ENCODE measurements at regions not wholly inside any gene's neighbourhood (a gene's known extent, or its start where the extent isn't known, plus 50 kb on each side); places are given as distances from the start of the nearest gene placed in this dataset.

- H3K27ac ChIP-seq (ENCODE audit: low read depth, low read length) = no peak overlapping the region
- CTCF ChIA-PET (ENCODE audit: partially characterized antibody) = interaction anchor here (0.8 to 1.7 kb wide), 2 partner anchors 16 to 49 kb away, joined by 3 to 4 read pairs; no protein-coding TSS in a partner anchor
Observed at GRCh38 chr17:83182620-83183101, 103.3 kb downstream of the METRNL start.

More at GRCh38 chr17:83182620-83183101, 103.3 kb downstream of the METRNL start:
- Histone ChIP-seq H3K4ac (replicated peaks; ENCODE audit: insufficient read length, low read depth, low read length) (no peak overlapping the region), H3K79me2 (ENCODE audit: control insufficient read depth in 1 of 2, insufficient read depth in 2 of 2, low read length in 2 of 2) (no peaks in the 10 kb centered on the region), H3K4me2 (ENCODE audit: insufficient read depth in 1 of 2, low read depth in 2 of 2, low read length in 2 of 2) (no peak overlapping the region), H4K8ac (ENCODE audit: extremely low read depth, insufficient read depth, low read length) (no peak overlapping the region; the same call in 1 of the 2 replicates), H3K9me3 (ENCODE audit: insufficient read depth in 2 of 2, low read depth in 1 of 2, low read length in 1 of 2) (peaks cover 68 to 88% of the 10 kb centered on the region in 2 experiments), H4K91ac (replicated peaks; ENCODE audit: insufficient read length, low read length) (no peak overlapping the region), H2AK5ac (ENCODE audit: low read depth, low read length) (no peak overlapping the region), H2BK12ac (ENCODE audit: low read depth, low read length) (no peak overlapping the region), H3K4me3 (ENCODE audit: extremely low read depth in 1 of 4, insufficient read depth in 2 of 4, low read depth in 3 of 4, low read length in 4 of 4) (no peak overlapping the region), H3K4me1 (replicated peaks in 1 of 4; ENCODE audit: control insufficient read depth in 3 of 4, insufficient read depth in 4 of 4, low read length in 3 of 4) (no peaks in the 10 kb centered on the region), H3K36me3 (ENCODE audit: control insufficient read depth in 2 of 4, insufficient read depth in 4 of 4, low read length in 3 of 4) (no peaks in the 10 kb centered on the region), H2BK20ac (ENCODE audit: low read length) (no peak overlapping the region), H3K79me1 (ENCODE audit: low read depth, low read length) (no peaks in the 10 kb centered on the region), H2BK5ac (ENCODE audit: low read depth, low read length) (no peak overlapping the region), H3K23me2 (ENCODE audit: low read depth, low read length) (no peaks in the 10 kb centered on the region), H2AFZ (ENCODE audit: low read length) (no peak overlapping the region), H3K23ac (ENCODE audit: insufficient read length) (no peak overlapping the region), H3K14ac (ENCODE audit: insufficient read length) (no peak overlapping the region), H4K20me1 (replicated peaks in 1 of 2; ENCODE audit: control insufficient read depth in 1 of 2, insufficient read depth in 2 of 2, low read length in 2 of 2) (no peaks in the 10 kb centered on the region), H3K18ac (ENCODE audit: extremely low read depth, low read length) (no peak overlapping the region), H2BK120ac (replicated peaks; ENCODE audit: low read depth, low read length) (no peak overlapping the region), H3K56ac (replicated peaks; ENCODE audit: insufficient read length, low read depth, low read length) (no peak overlapping the region), H3K27me3 (replicated peaks in 1 of 4; ENCODE audit: control insufficient read depth in 3 of 4, extremely low read depth in 1 of 4, insufficient read depth in 3 of 4, low read length in 3 of 4) (no peaks in the 10 kb centered on the region; a peak in 2 of 7 replicates), H3K9ac (replicated peaks in 1 of 4; ENCODE audit: extremely low read depth in 1 of 4, low read depth in 3 of 4, low read length in 3 of 4) (no peak overlapping the region), H2BK15ac (ENCODE audit: low read length) (no peak overlapping the region), H4K5ac (ENCODE audit: insufficient read length, low read depth, low read length) (no peak overlapping the region)
- 76% methylated on average over 14 of the region's 14 CpGs; no CpG with 5 or more reads in 1 of the 2 experiments for WGBS, 2 experiments (ENCODE audit: extremely low coverage in 1 of 2, insufficient coverage in 1 of 2, insufficient read length in 1 of 2, insufficient replicate concordance in 2 of 2, low coverage in 1 of 2, low lambda C conversion rate in 2 of 2, missing lambda C conversion rate in 1 of 2)
- FAIRE-seq (no peak), DNase-seq (ENCODE audit: low read depth in 1 of 2, low spot score in 2 of 2) (no peak)
- POLR2A ChIA-PET (ENCODE audit: partially characterized antibody) = no interaction called here
- no peak for TF ChIP-seq ATF2 (IDR thresholded peaks at IDR 0.05; ENCODE audit: low read length)
- no peak for TF ChIP-seq POLR2AphosphoS5 (IDR thresholded peaks at IDR 0.05; ENCODE audit: low read depth, low read length)
- TF ChIP-seq YY1 (IDR thresholded peaks at IDR 0.05; ENCODE audit: low read depth, low read length) = no peak
- TF ChIP-seq CEBPB (IDR thresholded peaks at IDR 0.05; ENCODE audit: low read depth, low read length) = no peak
- TF ChIP-seq SP4 (IDR thresholded peaks at IDR 0.05; ENCODE audit: low read length) = no peak
- no peak for TF ChIP-seq RBBP5 (IDR thresholded peaks at IDR 0.05; ENCODE audit: borderline replicate concordance, low read depth, low read length)
